Liver (tissue), 8 donors: ENCODE measurements at regions not wholly inside any gene's neighbourhood (a gene's known extent, or its start where the extent isn't known, plus 50 kb on each side); places are given as distances from the start of the nearest gene placed in this dataset.

Experiments used
- DNase-seq: peaks from one replicate; pipeline ENCODE4 v3.0.0-alpha.2; 2017; ENCODE audit warnings: low spot score
- H3K27ac ChIP-seq, 2 donors: one replicate each; pipeline ENCODE4 v1.7.0; 2013; ENCODE audit warnings: inconsistent platforms in 2 of 2, low read length in 2 of 2, control low read depth in 1 of 2, low read depth in 1 of 2, mild to moderate bottlenecking in 1 of 2
- H3K27me3 ChIP-seq, 4 donors: one replicate each; pipeline versions ENCODE4 v1.6.1 to v1.7.0; 2013; ENCODE audit warnings: low read length in 3 of 4, inconsistent platforms in 1 of 4, mild to moderate bottlenecking in 1 of 4, moderate library complexity in 1 of 4; ENCODE audit not compliant: control insufficient read depth in 4 of 4, insufficient read depth in 4 of 4
- H3K36me3 ChIP-seq, 4 donors: one replicate each; pipeline versions ENCODE4 v1.6.1 to v1.7.0; 2013; ENCODE audit warnings: low read length in 3 of 4, mild to moderate bottlenecking in 3 of 4, low read depth in 1 of 4, moderate library complexity in 1 of 4; ENCODE audit not compliant: control insufficient read depth in 4 of 4, insufficient read depth in 3 of 4
- H3K4me1 ChIP-seq, 4 donors: one replicate each; pipeline versions ENCODE4 v1.6.1 to v1.7.0; 2013; ENCODE audit warnings: low read length in 3 of 4, mild to moderate bottlenecking in 3 of 4, moderate library complexity in 1 of 4; ENCODE audit not compliant: control insufficient read depth in 4 of 4, insufficient read depth in 4 of 4
- H3K4me3 ChIP-seq, 3 donors: one replicate each; pipeline versions ENCODE4 v1.6.1 to v1.7.0; 2013; ENCODE audit warnings: low read length in 3 of 3, control low read depth in 1 of 3, low read depth in 1 of 3, mild to moderate bottlenecking in 1 of 3
- H3K9ac ChIP-seq, 2 donors: one replicate each; pipeline ENCODE4 v1.7.0; 2013; ENCODE audit warnings: low read length in 2 of 2, mild to moderate bottlenecking in 2 of 2, moderate library complexity in 2 of 2, control low read depth in 1 of 2, low read depth in 1 of 2
- H3K9me3 ChIP-seq, 4 donors: one replicate each; pipeline versions ENCODE4 v1.6.1 to v1.7.0; 2013; ENCODE audit warnings: low read length in 3 of 4; ENCODE audit not compliant: control insufficient read depth in 4 of 4
- CTCF ChIP-seq: fragments of 150-350 bp; IDR thresholded peaks from 2 replicates; pipeline ENCODE4 v1.5.1; 2017; ENCODE audit warnings: improper control_type of control experiment, low read depth, low read length; ENCODE audit not compliant: missing input control
- EGR1 ChIP-seq, 2 donors: IDR thresholded peaks; 2 replicates each; pipeline ENCODE4 v1.6.1; 2016 to 2018; ENCODE audit warnings: antibody characterized with exemption in 2 of 2, low read depth in 2 of 2
- FOXA1 ChIP-seq: IDR thresholded peaks from 2 replicates; pipeline ENCODE4 v1.6.1; 2016; ENCODE audit warnings: antibody characterized with exemption
- FOXA2 ChIP-seq: IDR thresholded peaks from 2 replicates; pipeline ENCODE4 v1.6.1; 2016; ENCODE audit warnings: antibody characterized with exemption
- GABPA ChIP-seq, 2 donors: IDR thresholded peaks in 1 of 2; conservative IDR thresholded peaks in 1 of 2; 2 replicates each; pipeline ENCODE4 v1.6.1; 2016; ENCODE audit warnings: antibody characterized with exemption in 2 of 2, mild to moderate bottlenecking in 1 of 2, moderate library complexity in 1 of 2
- HNF4A ChIP-seq, 2 donors: conservative IDR thresholded peaks; 2 replicates each; pipeline ENCODE4 v1.6.1; 2016; ENCODE audit warnings: antibody characterized with exemption in 2 of 2, mild to moderate bottlenecking in 2 of 2
- HNF4G ChIP-seq: IDR thresholded peaks from 2 replicates; pipeline ENCODE4 v1.6.1; 2016; ENCODE audit warnings: antibody characterized with exemption
- JUND ChIP-seq, 2 donors: IDR thresholded peaks; 2 replicates each; pipeline ENCODE4 v1.6.1; 2016; ENCODE audit warnings: antibody characterized with exemption in 2 of 2
- NR2F2 ChIP-seq: IDR thresholded peaks from 2 replicates; pipeline ENCODE4 v1.6.1; 2016; ENCODE audit warnings: antibody characterized with exemption
- RAD21 ChIP-seq, 2 donors: IDR thresholded peaks; 2 replicates each; pipeline ENCODE4 v1.6.1; 2016; ENCODE audit warnings: antibody characterized with exemption in 2 of 2, mild to moderate bottlenecking in 2 of 2
- REST ChIP-seq: IDR thresholded peaks from 2 replicates; pipeline ENCODE4 v1.6.1; 2016; ENCODE audit warnings: antibody characterized with exemption, mild to moderate bottlenecking
- RXRA ChIP-seq, 2 donors: IDR thresholded peaks; 2 replicates each; pipeline ENCODE4 v1.6.1; 2017 to 2018; ENCODE audit warnings: antibody characterized with exemption in 2 of 2, mild to moderate bottlenecking in 1 of 2
- SP1 ChIP-seq: IDR thresholded peaks from 2 replicates; pipeline ENCODE4 v1.6.1; 2018; ENCODE audit warnings: antibody characterized with exemption, mild to moderate bottlenecking
- TAF1 ChIP-seq: conservative IDR thresholded peaks from 2 replicates; pipeline ENCODE4 v1.6.1; 2016; ENCODE audit warnings: antibody characterized with exemption, mild to moderate bottlenecking
- YY1 ChIP-seq: IDR thresholded peaks from 2 replicates; pipeline ENCODE4 v1.6.1; 2016; ENCODE audit warnings: antibody characterized with exemption, mild to moderate bottlenecking
- WGBS: extraction: QIAGEN DNeasy Blood & Tissue Kit; methylation state at CpG from one replicate; pipeline ENCODE4 v1.1.7; 2013; 5-methylcytosine and 5-hydroxymethylcytosine counted together
- TF ChIP-seq, protein P1 (sequence below): IDR thresholded peaks from 2 replicates; pipeline ENCODE4 v1.6.1; 2016; ENCODE audit warnings: antibody characterized with exemption
- TF ChIP-seq, protein P2 (sequence below): IDR thresholded peaks from 2 replicates; pipeline ENCODE4 v1.6.1; 2016; ENCODE audit warnings: antibody characterized with exemption
- TF ChIP-seq, protein P3 (sequence below): IDR thresholded peaks from 2 replicates; pipeline ENCODE4 v1.6.1; 2016; ENCODE audit warnings: antibody characterized with exemption
- donor health status: healthy.
- donor health status: healthy.
- donor health status: healthy.
- donor health status: healthy.
- donor health status: healthy.

DNA sequence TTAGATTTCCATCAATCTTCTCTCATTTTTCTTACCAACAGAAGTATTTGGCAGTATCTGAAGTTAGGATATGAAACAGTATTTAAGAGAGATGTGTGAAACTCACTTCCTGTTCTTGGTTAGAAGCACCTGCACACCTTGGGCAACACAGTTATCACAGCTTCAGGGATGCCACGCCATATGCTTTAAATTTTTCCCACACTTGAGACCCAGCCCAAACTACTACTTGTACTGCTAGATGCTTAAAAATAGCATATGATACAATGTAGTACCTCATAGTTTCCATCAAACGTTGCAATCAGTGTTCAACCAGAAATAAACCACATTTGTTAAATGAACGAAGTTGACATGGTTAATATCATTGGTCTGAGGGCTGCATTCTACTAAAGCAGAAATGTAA is 725.1 kb upstream of the FRG1 start:
- H3K27ac ChIP-seq: no peak overlapping the region
- H3K36me3 ChIP-seq: no peaks in the 10 kb centered on the region
- DNase-seq: no peak
- 75% methylated on average over 3 of the region's 3 CpGs for WGBS
- no peaks in the 10 kb centered on the region for H3K9me3 ChIP-seq
- TF ChIP-seq YY1 (no peak), JUND (IDR thresholded peaks at IDR 0.05) (no peak), FOXA1 (no peak), RXRA (IDR thresholded peaks at IDR 0.05) (no peak), HNF4G (no peak), REST (no peak), CTCF (no peak), HNF4A (conservative IDR thresholded peaks at IDR 0.05) (no peak), EGR1 (IDR thresholded peaks at IDR 0.05; ENCODE audit: low read depth in 2 of 2) (no peak), SP1 (no peak), FOXA2 (no peak)
- TF ChIP-seq, protein P1, sequence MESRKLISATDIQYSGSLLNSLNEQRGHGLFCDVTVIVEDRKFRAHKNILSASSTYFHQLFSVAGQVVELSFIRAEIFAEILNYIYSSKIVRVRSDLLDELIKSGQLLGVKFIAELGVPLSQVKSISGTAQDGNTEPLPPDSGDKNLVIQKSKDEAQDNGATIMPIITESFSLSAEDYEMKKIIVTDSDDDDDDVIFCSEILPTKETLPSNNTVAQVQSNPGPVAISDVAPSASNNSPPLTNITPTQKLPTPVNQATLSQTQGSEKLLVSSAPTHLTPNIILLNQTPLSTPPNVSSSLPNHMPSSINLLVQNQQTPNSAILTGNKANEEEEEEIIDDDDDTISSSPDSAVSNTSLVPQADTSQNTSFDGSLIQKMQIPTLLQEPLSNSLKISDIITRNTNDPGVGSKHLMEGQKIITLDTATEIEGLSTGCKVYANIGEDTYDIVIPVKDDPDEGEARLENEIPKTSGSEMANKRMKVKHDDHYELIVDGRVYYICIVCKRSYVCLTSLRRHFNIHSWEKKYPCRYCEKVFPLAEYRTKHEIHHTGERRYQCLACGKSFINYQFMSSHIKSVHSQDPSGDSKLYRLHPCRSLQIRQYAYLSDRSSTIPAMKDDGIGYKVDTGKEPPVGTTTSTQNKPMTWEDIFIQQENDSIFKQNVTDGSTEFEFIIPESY: no peak
- no peaks in the 10 kb centered on the region for H3K4me1 ChIP-seq
- no peaks in the 10 kb centered on the region for H3K27me3 ChIP-seq
- H3K4me3 ChIP-seq: no peak overlapping the region
- no peak overlapping the region for H3K9ac ChIP-seq

- H3K4me3 ChIP-seq: no peak overlapping the region
- no peaks in the 10 kb centered on the region for H3K36me3 ChIP-seq
- no peaks in the 10 kb centered on the region for H3K9me3 ChIP-seq
- no peak overlapping the region for H3K27ac ChIP-seq
- no peak overlapping the region for H3K9ac ChIP-seq
- no peak for DNase-seq
- peaks cover 0 to 8% (median 4%) of the 10 kb centered on the region in 4 donors for H3K4me1 ChIP-seq
- H3K27me3 ChIP-seq: no peaks in the 10 kb centered on the region
- 30% methylated on average over 4 of the region's 4 CpGs for WGBS
- TF ChIP-seq FOXA1 (no peak), SP1 (peak; percentile 86), EGR1 (IDR thresholded peaks at IDR 0.05; ENCODE audit: low read depth in 2 of 2) (no peak), YY1 (peak; percentile 62), HNF4G (peak; percentile 43), GABPA (IDR thresholded peaks at IDR 0.05 in 1 of 2, conservative IDR thresholded peaks at IDR 0.05 in 1 of 2) (peak in 1 of 2 donors; percentile 25), JUND (IDR thresholded peaks at IDR 0.05) (peak in 1 of 2 donors; percentile 46), FOXA2 (peak; percentile 46), REST (peak; percentile 22), HNF4A (conservative IDR thresholded peaks at IDR 0.05) (peak; percentile 80 to 87), TAF1 (no peak), RXRA (IDR thresholded peaks at IDR 0.05) (peak; percentile 52 to 72), NR2F2 (peak; percentile 53), RAD21 (IDR thresholded peaks at IDR 0.05) (peak; percentile 49 to 55)
- TF ChIP-seq, protein P2, sequence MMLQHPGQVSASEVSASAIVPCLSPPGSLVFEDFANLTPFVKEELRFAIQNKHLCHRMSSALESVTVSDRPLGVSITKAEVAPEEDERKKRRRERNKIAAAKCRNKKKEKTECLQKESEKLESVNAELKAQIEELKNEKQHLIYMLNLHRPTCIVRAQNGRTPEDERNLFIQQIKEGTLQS: peak; percentile 43
- TF ChIP-seq, protein P3, sequence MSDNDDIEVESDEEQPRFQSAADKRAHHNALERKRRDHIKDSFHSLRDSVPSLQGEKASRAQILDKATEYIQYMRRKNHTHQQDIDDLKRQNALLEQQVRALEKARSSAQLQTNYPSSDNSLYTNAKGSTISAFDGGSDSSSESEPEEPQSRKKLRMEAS: peak; percentile 71
- TF ChIP-seq, protein P1: peak; percentile 35
These were observed 719.0 kb upstream of the FRG1 start for GRCh38 chr4:189221691-189222090.
